Activated CD4-positive, alpha-beta T cell treated with anti-CD3 and anti-CD28 coated beads, Interleukin-2, amount 10 ng/mL, durations not matched to agents 7 days and 5 days (primary cell): ENCODE measurements at regions not wholly inside any gene's neighbourhood (a gene's known extent, or its start where the extent isn't known, plus 50 kb on each side); places are given as distances from the start of the nearest gene placed in this dataset.

Source experiments
- CTCF ChIA-PET: fragments of 350-600 bp; sonication (Branson Sonifier 250); formaldehyde crosslinking; loops from one replicate; lab custom pipeline; 2021; ENCODE audit warnings: antibody characterized with exemption; lab: Charles Lee
- POLR2A ChIA-PET: fragments of 350-600 bp; sonication (Branson Sonifier 250); formaldehyde crosslinking; loops from one replicate; lab custom pipeline; 2021; ENCODE audit warnings: antibody characterized with exemption; lab: Charles Lee
- DNase-seq: peaks from one replicate; pipeline ENCODE4 v3.0.0-alpha.2; 2020
- H3K27ac Mint-ChIP-seq: one replicate; pipeline ENCODE4 v1.8.0; 2021; ENCODE audit warnings: mild to moderate bottlenecking, moderate library complexity, mixed read lengths
- H3K27me3 Mint-ChIP-seq: one replicate; pipeline ENCODE4 v1.8.0; 2021; ENCODE audit warnings: mixed read lengths
- H3K36me3 Mint-ChIP-seq: one replicate; pipeline ENCODE4 v1.8.0; 2021; ENCODE audit warnings: low read depth, mixed read lengths
- H3K4me1 Mint-ChIP-seq: one replicate; pipeline ENCODE4 v1.8.0; 2021; ENCODE audit warnings: mixed read lengths
- H3K4me3 Mint-ChIP-seq: one replicate; pipeline ENCODE4 v1.8.0; 2021; ENCODE audit warnings: mild to moderate bottlenecking, moderate library complexity, mixed read lengths
- H3K9me3 Mint-ChIP-seq: one replicate; pipeline ENCODE4 v1.8.0; 2021; ENCODE audit warnings: mixed read lengths

DNA sequence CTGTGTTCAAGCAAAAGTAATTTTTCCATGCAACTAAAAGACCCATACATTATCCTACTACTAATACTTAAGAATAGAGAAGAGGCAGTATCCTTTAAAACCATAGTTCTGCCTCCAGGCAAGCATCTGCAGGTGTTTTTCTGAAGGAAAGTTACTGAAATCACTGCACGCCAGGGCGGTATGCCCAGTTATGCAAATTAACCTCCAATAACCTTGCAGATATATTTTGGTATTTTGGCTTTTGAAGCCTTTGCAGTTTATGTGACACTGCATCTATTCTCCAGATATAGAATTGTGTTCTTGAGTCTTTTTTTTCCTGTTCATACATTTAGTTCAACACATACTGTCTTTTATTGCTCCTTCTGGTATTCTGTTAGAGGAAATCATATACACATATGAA, 346.2 kb upstream of the PDGFD start:
- no peaks in the 10 kb centered on the region for H3K4me1 Mint-ChIP-seq
- no peak overlapping the region for H3K4me3 Mint-ChIP-seq
- CTCF ChIA-PET = no interaction called here

DNA sequence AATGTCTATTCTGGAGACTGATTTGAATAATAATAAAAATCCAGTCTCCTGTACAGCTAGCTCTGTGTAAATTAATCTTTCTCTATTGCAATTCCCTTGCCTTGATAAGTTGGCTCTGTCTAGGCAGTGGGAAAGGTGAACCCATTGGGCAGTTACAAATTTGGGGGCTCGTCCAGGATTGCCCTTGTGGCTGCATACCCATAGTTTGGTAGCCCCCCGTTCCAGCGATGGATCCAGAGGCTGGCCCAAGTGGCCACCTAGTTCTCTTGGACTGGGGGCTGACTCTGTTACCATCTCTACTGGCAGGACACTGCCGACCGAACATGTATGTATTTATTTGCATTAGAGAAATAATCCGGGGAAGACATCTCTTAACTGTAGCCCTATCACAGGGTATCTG, 326.2 kb upstream of the PDGFD start:
- Mint-ChIP-seq H3K36me3 (no peaks in the 10 kb centered on the region), H3K27ac (no peak overlapping the region), H3K4me3 (no peak overlapping the region), H3K9me3 (peaks cover 22% of the 10 kb centered on the region), H3K4me1 (no peaks in the 10 kb centered on the region), H3K27me3 (no peaks in the 10 kb centered on the region)
- DNase-seq = no peak
- ChIA-PET CTCF (no interaction called here), POLR2A (no interaction called here)

More for the DNA sequence above, 346.2 kb upstream of the PDGFD start:
- H3K9me3 Mint-ChIP-seq = no peaks in the 10 kb centered on the region
- no peaks in the 10 kb centered on the region for H3K27me3 Mint-ChIP-seq
- POLR2A ChIA-PET = no interaction called here
- no peaks in the 10 kb centered on the region for H3K36me3 Mint-ChIP-seq
- no peak for DNase-seq
- H3K27ac Mint-ChIP-seq = no peak overlapping the region

DNA sequence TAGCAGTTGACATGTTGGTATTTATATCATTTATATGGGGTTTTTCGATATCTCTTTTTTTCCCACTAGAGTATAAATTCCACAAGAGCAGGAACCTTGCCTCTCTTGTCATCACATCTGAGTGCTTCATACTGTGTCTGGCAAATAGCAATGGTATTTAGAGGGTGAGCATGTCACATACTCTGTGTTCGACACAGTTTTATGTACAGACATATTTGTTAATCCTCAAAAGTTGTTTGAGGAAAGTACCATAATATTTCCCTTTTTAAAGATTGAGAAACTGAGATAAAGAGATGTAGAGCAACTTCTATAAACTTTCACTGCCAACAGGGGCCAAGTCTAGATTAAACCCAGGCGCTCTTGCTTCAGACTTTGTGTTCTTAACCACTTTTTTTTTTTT, 324.6 kb upstream of the PDGFD start:
- no peak overlapping the region for H3K4me3 Mint-ChIP-seq
- peaks cover 22% of the 10 kb centered on the region for H3K9me3 Mint-ChIP-seq
- no peaks in the 10 kb centered on the region for H3K27me3 Mint-ChIP-seq
- H3K4me1 Mint-ChIP-seq = no peaks in the 10 kb centered on the region
- H3K36me3 Mint-ChIP-seq = no peaks in the 10 kb centered on the region
- H3K27ac Mint-ChIP-seq = no peak overlapping the region
- no peak for DNase-seq
- ChIA-PET POLR2A (no interaction called here), CTCF (no interaction called here)

DNA sequence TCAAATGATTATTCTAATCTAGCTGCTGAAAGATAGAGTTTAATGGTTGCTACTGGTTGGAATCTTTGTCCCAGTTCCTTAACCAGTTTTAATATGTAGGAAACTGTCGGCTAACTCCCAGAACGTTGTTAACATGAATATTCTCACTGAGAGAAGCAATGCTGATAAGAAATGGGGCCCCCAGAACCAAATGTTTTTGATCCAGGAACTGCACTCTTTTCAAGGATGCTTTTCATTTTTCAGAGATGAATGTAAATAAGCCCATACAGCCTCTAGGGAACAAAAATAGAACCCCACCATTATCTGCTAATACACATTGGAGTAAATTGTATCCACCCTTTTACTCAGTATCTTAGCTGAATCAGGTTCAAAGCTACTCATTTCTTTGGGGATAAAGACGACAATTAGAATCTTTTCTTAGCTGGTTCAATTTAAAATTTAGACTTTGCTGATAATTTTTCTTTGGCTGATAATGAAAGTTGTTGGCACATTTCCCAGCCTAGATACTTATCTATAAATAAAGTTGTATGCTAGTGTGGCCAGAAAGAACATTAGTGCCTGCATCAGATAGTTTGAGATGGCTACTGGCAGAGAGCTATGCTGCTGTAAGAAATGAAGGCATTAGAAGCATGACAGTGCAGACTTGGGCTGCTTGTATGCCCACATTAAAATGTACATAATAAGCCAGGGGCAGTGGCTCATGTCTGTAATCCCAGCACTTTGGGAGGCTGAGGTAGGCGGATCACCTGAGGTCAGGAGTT, 323.3 kb upstream of the PDGFD start:
- peaks cover 23% of the 10 kb centered on the region for H3K9me3 Mint-ChIP-seq
- H3K27ac Mint-ChIP-seq = no peak overlapping the region
- POLR2A ChIA-PET = no interaction called here

DNA sequence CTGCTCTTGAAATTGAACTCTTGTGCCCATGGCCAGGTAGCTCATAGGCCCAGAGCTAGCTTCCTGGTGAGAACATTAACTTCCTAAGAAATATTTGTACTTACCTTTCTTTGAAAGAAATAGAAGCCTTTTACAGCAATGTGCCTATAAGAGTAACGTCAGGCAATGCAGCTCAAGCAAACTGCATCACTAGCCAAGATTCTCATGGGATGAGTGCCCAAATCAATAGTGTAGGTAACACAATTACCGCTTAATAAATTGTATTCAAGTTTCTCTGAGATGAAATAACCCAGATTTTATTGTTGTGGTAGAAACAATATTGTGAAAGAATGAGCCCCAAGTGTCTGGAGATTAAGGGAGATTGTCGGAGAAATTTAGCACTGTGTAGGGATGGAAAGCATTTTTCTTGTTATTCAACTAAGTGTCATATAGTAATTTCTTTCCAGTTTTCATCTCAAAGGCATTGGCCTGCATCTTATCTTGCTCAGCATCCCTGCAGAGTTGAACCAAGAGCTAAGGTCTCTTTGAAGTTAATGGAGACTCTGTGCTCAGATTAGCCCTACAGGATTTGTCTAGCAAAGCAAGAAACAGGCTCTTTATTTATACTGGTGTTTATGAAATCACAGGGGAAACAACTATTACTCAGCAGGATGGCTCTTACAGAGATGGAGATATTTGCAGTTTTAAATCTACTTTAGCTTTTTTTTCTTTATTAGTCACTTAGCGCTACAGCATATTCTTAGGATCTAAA, 321.0 kb upstream of the PDGFD start:
- no peak for DNase-seq
- Mint-ChIP-seq H3K36me3 (no peaks in the 10 kb centered on the region), H3K9me3 (peaks cover 13% of the 10 kb centered on the region), H3K4me1 (no peaks in the 10 kb centered on the region), H3K27me3 (no peaks in the 10 kb centered on the region), H3K4me3 (no peak overlapping the region), H3K27ac (no peak overlapping the region)
- ChIA-PET CTCF (no interaction called here), POLR2A (no interaction called here)

More for the DNA sequence above, 323.3 kb upstream of the PDGFD start:
- Mint-ChIP-seq H3K36me3 (no peaks in the 10 kb centered on the region), H3K4me3 (no peak overlapping the region), H3K27me3 (no peaks in the 10 kb centered on the region), H3K4me1 (no peaks in the 10 kb centered on the region)
- DNase-seq = no peak
- CTCF ChIA-PET = interaction anchor here (0.8 kb wide), 1 partner anchor 76 kb away, joined by 3 read pairs; no protein-coding TSS in a partner anchor

DNA sequence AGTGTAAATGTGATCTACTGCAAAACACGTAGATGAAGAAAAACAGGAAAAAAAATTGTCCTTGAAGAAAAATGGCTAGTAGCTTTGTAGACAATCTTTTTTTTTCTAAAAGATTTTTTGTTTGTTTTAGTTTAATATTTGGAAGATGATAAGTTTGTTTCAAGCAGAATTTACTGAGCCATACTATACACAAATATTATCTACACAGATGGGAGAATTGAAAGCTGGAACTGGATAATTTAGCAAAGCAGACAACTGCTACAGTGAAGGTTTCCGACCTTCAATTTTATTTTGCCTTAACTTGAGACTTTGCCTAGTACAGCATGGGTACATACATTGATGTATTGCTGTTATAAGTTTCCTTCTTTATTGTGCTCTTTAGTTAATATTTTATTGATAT, 313.0 kb upstream of the PDGFD start:
- no peak overlapping the region for H3K27ac Mint-ChIP-seq
- H3K4me1 Mint-ChIP-seq = no peaks in the 10 kb centered on the region
- no peak overlapping the region for H3K4me3 Mint-ChIP-seq
- ChIA-PET POLR2A (no interaction called here), CTCF (no interaction called here)
- no peaks in the 10 kb centered on the region for H3K9me3 Mint-ChIP-seq
- DNase-seq = no peak
- no peaks in the 10 kb centered on the region for H3K36me3 Mint-ChIP-seq
- H3K27me3 Mint-ChIP-seq = no peaks in the 10 kb centered on the region

DNA sequence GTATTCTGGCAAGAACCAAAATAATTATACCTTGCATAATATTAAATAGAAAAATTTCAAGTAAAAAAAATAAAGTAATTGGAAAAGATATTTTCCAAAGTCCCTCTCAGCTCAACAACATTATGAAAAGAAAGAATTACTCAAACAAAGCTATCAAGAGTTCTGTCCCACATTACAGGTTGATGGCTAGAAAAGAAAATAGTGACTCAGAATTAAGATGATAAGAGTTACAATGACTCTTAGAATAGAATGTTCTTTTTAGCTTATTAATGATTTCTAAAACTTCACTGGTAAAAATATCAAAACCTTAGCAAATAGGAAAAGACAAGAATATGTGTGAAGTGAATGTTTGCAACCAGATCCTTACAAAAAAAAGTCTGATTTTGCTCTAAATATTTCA, 312.5 kb upstream of the PDGFD start:
- H3K9me3 Mint-ChIP-seq = no peaks in the 10 kb centered on the region
- no peaks in the 10 kb centered on the region for H3K27me3 Mint-ChIP-seq
- ChIA-PET CTCF (no interaction called here), POLR2A (no interaction called here)
- no peak for DNase-seq
- no peak overlapping the region for H3K4me3 Mint-ChIP-seq
- H3K4me1 Mint-ChIP-seq = no peaks in the 10 kb centered on the region
- H3K27ac Mint-ChIP-seq = no peak overlapping the region
- no peaks in the 10 kb centered on the region for H3K36me3 Mint-ChIP-seq

DNA sequence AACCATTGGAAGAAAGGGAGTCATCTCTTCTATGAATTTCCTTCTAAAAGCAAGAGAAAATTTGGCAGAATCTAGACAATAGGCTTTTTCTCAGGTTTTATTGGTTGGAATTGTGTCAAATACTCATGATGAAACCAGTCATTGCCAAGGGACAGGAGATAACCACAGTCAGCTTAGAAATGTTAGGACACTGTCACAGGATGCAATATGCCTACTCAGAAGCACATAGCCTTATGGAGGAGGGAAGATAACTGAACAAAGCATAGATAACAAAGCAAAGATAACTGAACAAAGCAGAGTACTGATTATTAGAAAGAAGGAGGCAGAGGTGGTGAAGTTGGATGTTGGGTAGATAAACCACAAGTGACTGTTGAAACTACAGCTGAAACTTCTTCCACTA, 303.5 kb upstream of the PDGFD start:
- Mint-ChIP-seq H3K4me1 (no peaks in the 10 kb centered on the region), H3K27ac (no peak overlapping the region), H3K36me3 (no peaks in the 10 kb centered on the region), H3K27me3 (no peaks in the 10 kb centered on the region), H3K4me3 (no peak overlapping the region), H3K9me3 (no peaks in the 10 kb centered on the region)
- ChIA-PET CTCF (no interaction called here), POLR2A (no interaction called here)
- DNase-seq = no peak

DNA sequence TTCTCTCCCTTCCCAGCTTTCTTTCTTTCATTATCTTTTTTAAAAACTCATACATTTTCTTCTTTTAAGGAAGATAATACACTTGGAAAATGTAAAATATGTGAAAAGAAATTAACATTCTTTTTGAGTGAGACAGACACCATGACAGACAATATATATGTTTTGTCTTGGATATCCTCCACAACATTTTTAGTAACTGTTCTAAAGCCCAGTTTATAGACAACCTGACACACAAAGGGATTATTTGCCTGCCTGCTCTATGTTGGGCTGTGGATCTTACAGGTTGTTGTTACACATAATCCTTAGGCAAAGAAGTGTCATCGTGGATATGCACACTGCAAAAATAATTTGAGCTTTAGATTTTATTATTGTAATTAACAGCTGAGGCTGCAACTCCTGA, 301.4 kb upstream of the PDGFD start:
- Mint-ChIP-seq H3K4me3 (no peak overlapping the region), H3K9me3 (no peaks in the 10 kb centered on the region), H3K36me3 (no peaks in the 10 kb centered on the region), H3K27me3 (no peaks in the 10 kb centered on the region), H3K4me1 (no peaks in the 10 kb centered on the region), H3K27ac (no peak overlapping the region)
- ChIA-PET CTCF (no interaction called here), POLR2A (no interaction called here)
- DNase-seq = no peak

DNA sequence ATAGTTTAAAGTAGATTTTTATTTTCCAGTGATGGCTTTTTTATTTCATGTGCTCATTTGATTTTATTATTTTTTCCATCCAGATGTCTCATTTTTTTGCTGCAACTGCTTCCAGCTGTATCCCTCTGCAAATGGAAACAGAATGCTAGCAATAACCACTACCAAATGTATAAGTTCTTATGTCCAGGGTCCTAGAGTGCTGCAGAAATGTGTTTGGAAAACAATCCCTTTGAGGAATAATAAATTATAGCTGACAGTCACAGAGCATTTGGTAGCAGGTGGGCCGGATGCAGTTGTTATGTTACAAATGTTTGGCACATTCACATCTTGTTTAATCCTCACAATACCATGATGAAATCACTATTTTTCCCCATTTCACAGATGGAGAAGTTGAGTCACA, 300.7 kb upstream of the PDGFD start:
- POLR2A ChIA-PET = no interaction called here
- Mint-ChIP-seq H3K4me3 (no peak overlapping the region), H3K27ac (no peak overlapping the region)

DNA sequence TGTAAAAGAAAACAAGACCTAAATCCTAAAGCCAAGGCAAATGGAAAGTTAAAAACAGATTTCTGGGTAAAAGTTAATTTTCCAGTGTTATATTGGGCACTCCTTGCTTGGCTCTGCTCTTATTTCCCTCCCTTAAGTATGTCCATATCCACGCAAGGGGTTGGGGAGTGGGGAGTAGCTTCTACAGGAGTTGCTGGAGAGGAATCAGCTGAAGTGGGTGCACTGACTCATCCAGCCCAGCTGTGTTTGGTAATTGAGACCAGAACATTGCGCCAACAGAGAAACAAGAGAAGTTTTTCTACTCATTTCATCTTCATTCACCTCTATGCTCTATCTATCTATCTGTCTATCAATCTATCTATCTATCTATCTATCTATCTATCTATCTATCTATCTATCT, 298.4 kb upstream of the PDGFD start:
- Mint-ChIP-seq H3K4me1 (no peaks in the 10 kb centered on the region), H3K4me3 (no peak overlapping the region), H3K9me3 (peaks cover 2% of the 10 kb centered on the region), H3K27me3 (no peaks in the 10 kb centered on the region), H3K36me3 (no peaks in the 10 kb centered on the region), H3K27ac (no peak overlapping the region)
- CTCF ChIA-PET = no interaction called here
- no peak for DNase-seq
- POLR2A ChIA-PET = no interaction called here

More for the DNA sequence above, 300.7 kb upstream of the PDGFD start:
- H3K9me3 Mint-ChIP-seq = no peaks in the 10 kb centered on the region
- CTCF ChIA-PET = interaction anchor here (0.5 kb wide), 1 partner anchor 24 kb away, joined by 3 read pairs; no protein-coding TSS in a partner anchor
- H3K36me3 Mint-ChIP-seq = no peaks in the 10 kb centered on the region
- no peaks in the 10 kb centered on the region for H3K4me1 Mint-ChIP-seq
- DNase-seq = no peak
- H3K27me3 Mint-ChIP-seq = no peaks in the 10 kb centered on the region

DNA sequence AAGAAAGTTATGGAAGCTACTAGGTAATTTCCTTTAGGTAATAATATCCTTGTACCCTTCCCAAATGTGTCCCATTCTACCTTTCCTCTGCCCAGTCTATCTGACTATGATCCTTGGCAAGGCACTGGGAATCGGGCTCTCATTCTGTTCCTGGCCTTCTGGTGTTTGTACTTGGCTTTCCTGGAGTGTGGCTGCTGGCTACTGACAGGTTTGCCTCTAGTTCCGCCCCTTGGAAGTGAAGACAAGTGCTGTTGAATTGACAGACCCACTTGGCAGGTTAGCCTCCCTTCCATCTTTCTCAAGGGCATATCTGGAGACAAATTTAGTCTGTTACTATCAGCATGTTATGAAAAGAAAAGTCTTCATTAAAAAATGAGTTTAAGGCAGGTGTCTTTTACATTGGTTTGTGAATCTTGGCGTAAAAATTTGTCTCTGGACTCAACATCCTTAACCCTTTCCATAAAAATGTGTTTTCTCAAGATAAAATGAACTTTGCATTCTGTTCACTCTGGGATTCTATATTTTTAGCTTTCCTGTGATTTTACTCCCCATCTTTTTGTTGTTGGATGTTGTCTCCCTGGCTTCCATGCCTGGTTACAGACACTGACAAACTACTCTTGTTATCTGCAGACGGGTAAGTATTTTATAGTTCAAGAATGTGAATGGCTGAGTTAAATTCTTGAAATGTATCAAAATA, 287.4 kb upstream of the PDGFD start:
- CTCF ChIA-PET = no interaction called here
- H3K4me1 Mint-ChIP-seq = no peaks in the 10 kb centered on the region
- no peak overlapping the region for H3K4me3 Mint-ChIP-seq
- H3K27ac Mint-ChIP-seq = no peak overlapping the region
- no peak for DNase-seq
- H3K27me3 Mint-ChIP-seq = no peaks in the 10 kb centered on the region
- no peaks in the 10 kb centered on the region for H3K36me3 Mint-ChIP-seq
- POLR2A ChIA-PET = no interaction called here
- H3K9me3 Mint-ChIP-seq = no peaks in the 10 kb centered on the region

DNA sequence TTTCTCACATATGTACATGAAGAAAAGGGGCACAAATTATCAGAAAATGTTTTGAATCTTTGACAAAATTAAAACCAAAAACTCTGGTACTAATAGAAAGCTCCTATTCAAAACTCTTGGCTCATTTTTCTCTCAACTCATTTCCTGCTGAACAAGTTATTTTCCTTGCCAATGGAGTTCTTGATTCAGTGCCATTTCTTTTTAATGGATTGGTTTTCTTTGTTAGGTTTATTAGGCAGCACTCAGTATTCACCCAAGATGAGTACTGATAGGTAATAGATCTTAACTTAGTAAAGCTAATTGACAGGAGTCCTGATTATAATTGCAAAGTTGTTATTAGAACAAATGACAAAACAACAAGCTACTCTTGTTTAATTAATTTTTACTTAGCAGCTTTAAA, 279.4 kb upstream of the PDGFD start:
- no peak overlapping the region for H3K4me3 Mint-ChIP-seq
- H3K36me3 Mint-ChIP-seq = no peaks in the 10 kb centered on the region
- H3K27ac Mint-ChIP-seq = no peak overlapping the region
- CTCF ChIA-PET = no interaction called here
- H3K27me3 Mint-ChIP-seq = no peaks in the 10 kb centered on the region
- DNase-seq = no peak
- no peaks in the 10 kb centered on the region for H3K9me3 Mint-ChIP-seq
- POLR2A ChIA-PET = no interaction called here
- H3K4me1 Mint-ChIP-seq = no peaks in the 10 kb centered on the region
